ENCODE measurements at regions not wholly inside any gene's neighbourhood (a gene's known extent, or its start where the extent isn't known, plus 50 kb on each side); places are given as distances from the start of the nearest gene placed in this dataset.

- Histone ChIP-seq H3K36me3 (replicated peaks in 1 of 2) (no peaks in the 10 kb centered on the region), H3K27ac (no peak overlapping the region), H3K4me1 (replicated peaks in 1 of 2) (no peaks in the 10 kb centered on the region), H3K27me3 (no peaks in the 10 kb centered on the region), H3K9me3 (replicated peaks in 1 of 3) (no peaks in the 10 kb centered on the region), H3K4me3 (no peak overlapping the region)
- TF ChIP-seq POLR2A (IDR thresholded peaks at IDR 0.05), result no peak
- TF ChIP-seq, protein P1, sequence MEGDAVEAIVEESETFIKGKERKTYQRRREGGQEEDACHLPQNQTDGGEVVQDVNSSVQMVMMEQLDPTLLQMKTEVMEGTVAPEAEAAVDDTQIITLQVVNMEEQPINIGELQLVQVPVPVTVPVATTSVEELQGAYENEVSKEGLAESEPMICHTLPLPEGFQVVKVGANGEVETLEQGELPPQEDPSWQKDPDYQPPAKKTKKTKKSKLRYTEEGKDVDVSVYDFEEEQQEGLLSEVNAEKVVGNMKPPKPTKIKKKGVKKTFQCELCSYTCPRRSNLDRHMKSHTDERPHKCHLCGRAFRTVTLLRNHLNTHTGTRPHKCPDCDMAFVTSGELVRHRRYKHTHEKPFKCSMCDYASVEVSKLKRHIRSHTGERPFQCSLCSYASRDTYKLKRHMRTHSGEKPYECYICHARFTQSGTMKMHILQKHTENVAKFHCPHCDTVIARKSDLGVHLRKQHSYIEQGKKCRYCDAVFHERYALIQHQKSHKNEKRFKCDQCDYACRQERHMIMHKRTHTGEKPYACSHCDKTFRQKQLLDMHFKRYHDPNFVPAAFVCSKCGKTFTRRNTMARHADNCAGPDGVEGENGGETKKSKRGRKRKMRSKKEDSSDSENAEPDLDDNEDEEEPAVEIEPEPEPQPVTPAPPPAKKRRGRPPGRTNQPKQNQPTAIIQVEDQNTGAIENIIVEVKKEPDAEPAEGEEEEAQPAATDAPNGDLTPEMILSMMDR (IDR thresholded peaks at IDR 0.05), result no peak
- DNase-seq, result no peak
- 43 to 47% (median 46%) methylated on average over 2 of the region's 2 CpGs for WGBS, 4 donors
- intact Hi-C loops (cut with DNase I), result no loop called here
These were observed 82.4 kb upstream of the SMLR1 start for GRCh38 chr6:130744576-130745366.

DNA sequence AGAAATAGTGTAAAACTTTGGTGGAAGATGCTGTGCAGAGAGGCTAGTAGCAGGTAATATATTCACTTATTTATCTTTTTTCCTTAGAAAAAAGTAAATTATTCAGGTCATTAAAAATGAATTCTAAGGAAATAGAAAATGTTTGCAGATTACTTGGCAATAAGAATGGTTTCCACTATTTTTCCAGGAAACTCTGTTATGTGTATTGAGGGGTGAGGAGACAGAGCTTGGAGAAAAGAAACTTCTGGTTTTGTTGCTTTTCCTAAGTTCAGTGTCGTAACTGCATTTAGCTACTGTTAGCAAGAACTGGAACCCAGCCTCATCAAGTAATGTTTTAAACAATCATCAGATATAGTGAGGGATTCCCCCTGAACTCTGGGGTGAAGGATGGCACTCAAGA lies 79.2 kb upstream of the SMLR1 start:
- WGBS, 4 donors, result 38 to 93% (median 85%) methylated on average over 1 of the region's 1 CpG
- intact Hi-C loops (cut with DNase I), result no loop called here
- DNase-seq, result no peak

DNA sequence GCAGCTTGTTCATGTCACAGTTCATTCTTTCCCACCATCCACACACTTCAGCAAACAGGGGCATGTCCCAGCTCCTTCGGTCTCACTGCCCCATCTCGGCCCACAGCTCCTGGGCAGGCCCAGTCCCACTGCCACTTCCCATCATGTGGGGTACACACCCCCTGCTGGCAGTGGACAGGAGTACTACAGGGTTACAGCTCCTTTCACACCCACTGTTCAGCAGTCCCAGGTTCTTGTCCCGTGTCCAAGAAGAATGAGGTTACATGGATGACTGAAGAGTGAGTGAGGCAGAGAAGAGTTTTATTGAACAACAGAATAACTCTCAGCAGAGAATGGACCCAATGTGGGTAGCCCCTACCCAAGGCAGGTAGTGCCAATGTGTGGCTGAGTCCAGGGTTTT lies 77.8 kb upstream of the SMLR1 start:
- Histone ChIP-seq H3K27ac (no peak overlapping the region), H3K36me3 (replicated peaks in 1 of 2) (no peaks in the 10 kb centered on the region), H3K4me3 (no peak overlapping the region), H3K27me3 (no peaks in the 10 kb centered on the region), H3K4me1 (replicated peaks in 1 of 2) (no peaks in the 10 kb centered on the region), H3K9me3 (replicated peaks in 1 of 3) (no peaks in the 10 kb centered on the region)
- intact Hi-C loops (cut with DNase I), result no loop called here
- TF ChIP-seq, protein P1 (IDR thresholded peaks at IDR 0.05), result no peak
- no peak for TF ChIP-seq POLR2A (IDR thresholded peaks at IDR 0.05)
- 83 to 97% (median 96%) methylated on average over 3 of the region's 3 CpGs for WGBS, 4 donors
- no peak for DNase-seq

More for the DNA sequence above, 79.2 kb upstream of the SMLR1 start:
- no peaks in the 10 kb centered on the region for H3K27me3 ChIP-seq
- TF ChIP-seq, protein P1 (IDR thresholded peaks at IDR 0.05), result no peak
- TF ChIP-seq POLR2A (IDR thresholded peaks at IDR 0.05), result no peak
- no peaks in the 10 kb centered on the region for H3K36me3 ChIP-seq (replicated peaks in 1 of 2)
- no peak overlapping the region for H3K4me3 ChIP-seq
- H3K9me3 ChIP-seq (replicated peaks in 1 of 3), result no peaks in the 10 kb centered on the region
- H3K4me1 ChIP-seq (replicated peaks in 1 of 2), result no peaks in the 10 kb centered on the region
- no peak overlapping the region for H3K27ac ChIP-seq

- Histone ChIP-seq H3K9me3 (replicated peaks in 1 of 3) (no peaks in the 10 kb centered on the region), H3K4me1 (replicated peaks in 1 of 2) (no peaks in the 10 kb centered on the region), H3K4me3 (no peak overlapping the region), H3K36me3 (replicated peaks in 1 of 2) (no peaks in the 10 kb centered on the region), H3K27ac (peak overlapping the region in 1 of 5 donors; percentile 23), H3K27me3 (no peaks in the 10 kb centered on the region)
- 83 to 93% (median 84%) methylated on average over 3 of the region's 3 CpGs for WGBS, 4 donors
- DNase-seq, result no peak
- TF ChIP-seq, protein P1 (IDR thresholded peaks at IDR 0.05), result no peak
- no peak for TF ChIP-seq POLR2A (IDR thresholded peaks at IDR 0.05)
- intact Hi-C loops (cut with DNase I), result no loop called here
These were observed 74.9 kb upstream of the SMLR1 start for GRCh38 chr6:130752267-130752666.
